A549 (cell line): ENCODE measurements at regions not wholly inside any gene's neighbourhood (a gene's known extent, or its start where the extent isn't known, plus 50 kb on each side); places are given as distances from the start of the nearest gene placed in this dataset.
"Not testable (repeated sequence)": the region's sequence is repeated elsewhere in the genome, so short reads cannot be mapped to it uniquely, and the experiment has no call there.

ENCODE experiments used
- ATAC-seq, 2 experiments: fragments of 200-7000 bp in 1 of 2; fragments of >200 bp in 1 of 2; cut with Nextera tagmentation in 1 of 2; cut with Tn5 transposase in 1 of 2; 3 replicates each; pipeline versions ENCODE4 v1.8.0 to v1.9.1; 2018 to 2020; ENCODE audit warnings: mild to moderate bottlenecking in 1 of 2, moderate library complexity in 1 of 2
- CTCF ChIA-PET: fragments of 300-600 bp; sonication (Branson Sonifier 250); formaldehyde crosslinking; extraction: SDS; loops from one replicate; lab custom pipeline; 2021; ENCODE audit warnings: antibody characterized with exemption, inconsistent platforms; lab: Yijun Ruan, JAX
- POLR2A ChIA-PET: fragments of 350-600 bp; formaldehyde crosslinking; extraction: SDS; loops from one replicate; lab custom pipeline; 2021; ENCODE audit warnings: antibody characterized with exemption, inconsistent platforms; lab: Yijun Ruan, JAX
- DNase-seq, 2 experiments: peaks; one replicate each; pipeline versions ENCODE4 v3.0.0 to v3.0.0-alpha.2; 2011 to 2016; ENCODE audit warnings: low read depth in 1 of 2, low spot score in 1 of 2
- FAIRE-seq: peaks from 2 replicates; lab custom pipeline; 2011; peaks lifted over from hg19 to GRCh38; lab: Jason Lieb, UNC
- H3K27ac ChIP-seq, 2 experiments: fragments of >200 bp; sonication (Bioruptor Twin); formaldehyde crosslinking; 3 replicates each; pipeline ENCODE4 v1.5.1; 2016 to 2017
- H3K4me1 ChIP-seq: fragments of >200 bp; sonication (Bioruptor Twin); formaldehyde crosslinking; 3 replicates; pipeline ENCODE4 v1.6.1; 2016
- H3K4me2 ChIP-seq: fragments of >200 bp; sonication (Bioruptor Twin); formaldehyde crosslinking; 3 replicates; pipeline ENCODE4 v1.6.1; 2016
- H3K4me3 ChIP-seq: fragments of >200 bp; sonication (Bioruptor Twin); formaldehyde crosslinking; 3 replicates; pipeline ENCODE4 v1.5.1; 2016
- H3K9me3 ChIP-seq: fragments of >200 bp; sonication (Bioruptor Twin); formaldehyde crosslinking; 3 replicates; pipeline ENCODE4 v1.6.1; 2016
- CBX2 ChIP-seq: fragments of 200-600 bp; sonication (generic); IDR thresholded peaks from 2 replicates; pipeline ENCODE4 v1.6.1; 2016; ENCODE audit warnings: low read depth, mild to moderate bottlenecking, borderline replicate concordance
- CBX8 ChIP-seq: fragments of 200-600 bp; sonication (generic); IDR thresholded peaks from 2 replicates; pipeline ENCODE4 v1.6.1; 2016
- CEBPB ChIP-seq, 2 experiments: fragments of >200 bp in 1 of 2; sonication (Bioruptor Twin) in 1 of 2; formaldehyde crosslinking in 1 of 2; IDR thresholded peaks; 2 replicates each; pipeline ENCODE4 v1.6.1; 2012 to 2016
- CHD4 ChIP-seq: fragments of 200-600 bp; sonication (generic); IDR thresholded peaks from 2 replicates; pipeline ENCODE4 v1.6.1; 2016; ENCODE audit warnings: antibody characterized with exemption, mild to moderate bottlenecking, borderline replicate concordance
- EHF ChIP-seq: fragments of 250-450 bp; sonication (Bioruptor Pico); IDR thresholded peaks from 2 replicates; pipeline ENCODE4 v1.5.0; 2020; ENCODE audit warnings: mild to moderate bottlenecking
- EHMT2 ChIP-seq: fragments of 200-600 bp; sonication (generic); IDR thresholded peaks from 2 replicates; pipeline ENCODE4 v1.6.1; 2016; ENCODE audit warnings: antibody characterized with exemption, low read depth, mild to moderate bottlenecking, moderate library complexity
- HOXA7 ChIP-seq: fragments of 250-450 bp; sonication (Bioruptor Pico); IDR thresholded peaks from 2 replicates; pipeline ENCODE4 v1.5.0; 2020; ENCODE audit warnings: mild to moderate bottlenecking, moderate library complexity
- HOXB5 ChIP-seq: fragments of 250-450 bp; sonication (Bioruptor Pico); IDR thresholded peaks from 2 replicates; pipeline ENCODE4 v1.5.0; 2020; ENCODE audit warnings: mild to moderate bottlenecking, moderate library complexity
- JUN ChIP-seq, 2 experiments: fragments of >200 bp; sonication (Bioruptor Twin); formaldehyde crosslinking; IDR thresholded peaks; 2 replicates in 1 of 2; 3 replicates in 1 of 2; pipeline ENCODE4 v1.6.1; 2016 to 2017
- KDM5A ChIP-seq: fragments of 200-600 bp; sonication (generic); IDR thresholded peaks from 2 replicates; pipeline ENCODE4 v1.6.1; 2016; ENCODE audit warnings: antibody characterized with exemption, mild to moderate bottlenecking
- MAFK ChIP-seq: fragments of 450-650 bp; IDR thresholded peaks from 2 replicates; pipeline ENCODE4 v1.6.1; 2014; ENCODE audit not compliant: partially characterized antibody
- MYC ChIP-seq: IDR thresholded peaks from 2 replicates; pipeline ENCODE4 v1.6.1; 2012; ENCODE audit warnings: mild to moderate bottlenecking, inconsistent platforms, low read length, improper control_type of control experiment, borderline replicate concordance
- NFE2L2 ChIP-seq: fragments of 150-350 bp; conservative IDR thresholded peaks from 2 replicates; pipeline ENCODE4 v1.6.1; 2014; ENCODE audit warnings: low read length
- RAD21 ChIP-seq, 2 experiments: fragments of >200 bp in 1 of 2; sonication (Bioruptor Twin) in 1 of 2; formaldehyde crosslinking in 1 of 2; IDR thresholded peaks in 1 of 2; conservative IDR thresholded peaks in 1 of 2; 2 replicates in 1 of 2; 3 replicates in 1 of 2; pipeline ENCODE4 v1.6.1; 2012 to 2018; ENCODE audit warnings: inconsistent platforms in 1 of 2
- RARB ChIP-seq: fragments of 250-450 bp; sonication (Bioruptor Pico); IDR thresholded peaks from 2 replicates; pipeline ENCODE4 v1.8.0; 2021; ENCODE audit warnings: mild to moderate bottlenecking, moderate library complexity
- TFCP2L1 ChIP-seq: fragments of 250-450 bp; sonication (Bioruptor Pico); IDR thresholded peaks from 2 replicates; pipeline ENCODE4 v1.5.0; 2021; ENCODE audit warnings: mild to moderate bottlenecking
- ZC3H11A ChIP-seq: fragments of 450-650 bp; IDR thresholded peaks from 2 replicates; pipeline ENCODE4 v1.6.1; 2014; ENCODE audit warnings: antibody characterized with exemption, mild to moderate bottlenecking
- ZSCAN20 ChIP-seq: fragments of 250-450 bp; sonication (Bioruptor Pico); IDR thresholded peaks from 2 replicates; pipeline ENCODE4 v1.8.0; 2022; ENCODE audit warnings: mild to moderate bottlenecking, moderate library complexity
- WGBS: methylation state at CpG from one replicate; pipeline ENCODE4 v1.1.6; 2017; ENCODE audit errors: missing lambda C conversion rate; 5-methylcytosine and 5-hydroxymethylcytosine counted together
- TF ChIP-seq, protein P1 (sequence below): fragments of 450-650 bp; IDR thresholded peaks from 2 replicates; pipeline ENCODE4 v1.6.1; 2014; ENCODE audit warnings: antibody characterized with exemption
- TF ChIP-seq, protein P2 (sequence below): fragments of 150-350 bp; IDR thresholded peaks from 2 replicates; pipeline ENCODE4 v1.6.1; 2014; ENCODE audit warnings: low read depth, mild to moderate bottlenecking, low read length
- TF ChIP-seq, protein P3 (sequence below): fragments of 200-600 bp; sonication (generic); IDR thresholded peaks from 2 replicates; pipeline ENCODE4 v1.6.1; 2016; ENCODE audit warnings: antibody characterized with exemption, mild to moderate bottlenecking, moderate library complexity
- TF ChIP-seq, protein P4 (sequence below): IDR thresholded peaks from 2 replicates; pipeline ENCODE4 v1.6.1; 2012
- TF ChIP-seq, protein P5 (sequence below): IDR thresholded peaks from 2 replicates; pipeline ENCODE4 v1.6.1; 2012; ENCODE audit warnings: low read depth, borderline replicate concordance

DNA sequence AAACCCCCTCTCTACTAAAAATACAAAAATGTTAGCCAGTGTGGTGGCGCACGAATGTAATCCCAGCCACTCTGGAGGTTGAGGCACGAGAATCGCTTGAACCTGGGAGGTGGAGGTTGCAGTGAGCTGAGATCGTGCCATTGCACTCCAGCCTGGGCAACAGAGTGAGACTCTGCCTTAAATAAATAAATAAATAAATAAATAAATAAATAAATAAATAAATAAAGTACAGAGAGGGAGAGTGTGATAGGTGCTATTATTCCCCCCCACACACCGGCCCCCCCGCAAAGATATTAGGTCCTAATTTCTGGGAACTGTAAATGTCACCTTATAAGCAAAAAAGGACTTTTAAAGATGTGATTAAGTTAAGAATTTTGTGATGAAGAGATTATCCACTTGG, 291.0 kb downstream of the CCER1 start:
- DNase-seq, FAIRE-seq, CTCF ChIA-PET, POLR2A ChIA-PET, ATAC-seq, H3K27ac ChIP-seq, H3K4me3 ChIP-seq, H3K9me3 ChIP-seq, H3K4me2 ChIP-seq, H3K4me1 ChIP-seq: not testable (repeated sequence)
- 58% methylated on average over 7 of the region's 7 CpGs for WGBS
- peak; percentile 80 for TF ChIP-seq ZC3H11A

DNA sequence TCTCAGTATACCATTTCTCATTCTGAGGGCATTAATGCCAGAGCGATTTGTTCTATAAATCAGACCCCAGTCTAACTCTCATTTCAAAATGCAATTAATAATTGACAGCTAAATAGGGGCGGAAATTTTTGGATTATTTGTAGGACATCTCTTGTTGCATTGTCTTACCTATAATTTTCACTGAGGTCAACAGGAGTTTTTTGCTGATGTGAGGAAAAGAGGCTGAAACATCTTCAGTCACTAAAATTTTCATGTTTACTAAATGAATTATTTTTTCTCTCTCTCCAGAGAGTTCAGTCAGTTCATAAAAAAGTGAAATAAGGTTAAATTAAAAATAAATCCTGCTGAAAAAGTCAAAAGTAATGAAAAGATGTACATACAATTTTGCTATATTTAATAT, 295.9 kb downstream of the CCER1 start:
- no peaks in the 10 kb centered on the region for H3K9me3 ChIP-seq
- WGBS = 49% methylated on average over 2 of the region's 2 CpGs
- ChIA-PET POLR2A (no interaction called here), CTCF (no interaction called here)
- TF ChIP-seq MAFK (peak; percentile 37), TFCP2L1 (CRISPR knock-in tag) (no peak)
- TF ChIP-seq, all 56 proteins: peak for 1
- DNase-seq (no peak), ATAC-seq (no peak), FAIRE-seq (no peak)
- Histone ChIP-seq H3K4me1 (no peaks in the 10 kb centered on the region), H3K27ac (no peak overlapping the region), H3K4me2 (no peak overlapping the region), H3K4me3 (no peak overlapping the region)

DNA sequence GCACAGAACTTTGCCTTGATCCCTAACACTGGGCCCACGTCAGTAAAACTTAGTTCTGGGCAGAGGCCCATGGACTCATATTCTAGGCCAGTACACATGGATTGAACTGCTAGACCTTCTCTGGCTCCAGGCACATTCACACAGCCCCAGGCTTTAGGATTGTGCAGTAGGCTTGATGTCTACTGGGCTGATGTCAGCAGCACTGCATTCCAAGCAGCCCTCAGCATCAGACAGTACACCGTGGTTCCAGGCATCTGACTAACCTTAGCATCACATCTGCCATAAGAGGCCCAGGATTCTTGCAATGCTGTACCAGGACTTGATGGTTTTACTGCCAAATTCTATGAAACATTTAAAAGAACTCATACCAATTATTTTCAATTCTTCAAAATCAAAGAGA, 301.9 kb downstream of the CCER1 start:
- no peak for DNase-seq
- no peak for ATAC-seq
- H3K9me3 ChIP-seq = no peaks in the 10 kb centered on the region
- WGBS = 28% methylated on average over 2 of the region's 2 CpGs
- no peak for FAIRE-seq
- no peaks in the 10 kb centered on the region for H3K4me1 ChIP-seq
- CTCF ChIA-PET = no interaction called here
- H3K27ac ChIP-seq = no peak overlapping the region
- no peak overlapping the region for H3K4me2 ChIP-seq
- TF ChIP-seq RAD21 (conservative IDR thresholded peaks at IDR 0.05 in 1 of 2, IDR thresholded peaks at IDR 0.05 in 1 of 2) (no peak), CEBPB (IDR thresholded peaks at IDR 0.05) (no peak), HOXA7 (CRISPR knock-in tag) (no peak), RARB (CRISPR knock-in tag) (no peak), EHF (CRISPR knock-in tag) (no peak), NFE2L2 (no peak)
- TF ChIP-seq, protein P1, sequence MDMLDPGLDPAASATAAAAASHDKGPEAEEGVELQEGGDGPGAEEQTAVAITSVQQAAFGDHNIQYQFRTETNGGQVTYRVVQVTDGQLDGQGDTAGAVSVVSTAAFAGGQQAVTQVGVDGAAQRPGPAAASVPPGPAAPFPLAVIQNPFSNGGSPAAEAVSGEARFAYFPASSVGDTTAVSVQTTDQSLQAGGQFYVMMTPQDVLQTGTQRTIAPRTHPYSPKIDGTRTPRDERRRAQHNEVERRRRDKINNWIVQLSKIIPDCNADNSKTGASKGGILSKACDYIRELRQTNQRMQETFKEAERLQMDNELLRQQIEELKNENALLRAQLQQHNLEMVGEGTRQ = no peak
- TF ChIP-seq, protein P2, sequence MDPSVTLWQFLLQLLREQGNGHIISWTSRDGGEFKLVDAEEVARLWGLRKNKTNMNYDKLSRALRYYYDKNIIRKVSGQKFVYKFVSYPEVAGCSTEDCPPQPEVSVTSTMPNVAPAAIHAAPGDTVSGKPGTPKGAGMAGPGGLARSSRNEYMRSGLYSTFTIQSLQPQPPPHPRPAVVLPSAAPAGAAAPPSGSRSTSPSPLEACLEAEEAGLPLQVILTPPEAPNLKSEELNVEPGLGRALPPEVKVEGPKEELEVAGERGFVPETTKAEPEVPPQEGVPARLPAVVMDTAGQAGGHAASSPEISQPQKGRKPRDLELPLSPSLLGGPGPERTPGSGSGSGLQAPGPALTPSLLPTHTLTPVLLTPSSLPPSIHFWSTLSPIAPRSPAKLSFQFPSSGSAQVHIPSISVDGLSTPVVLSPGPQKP = no peak
- TF ChIP-seq, protein P3, sequence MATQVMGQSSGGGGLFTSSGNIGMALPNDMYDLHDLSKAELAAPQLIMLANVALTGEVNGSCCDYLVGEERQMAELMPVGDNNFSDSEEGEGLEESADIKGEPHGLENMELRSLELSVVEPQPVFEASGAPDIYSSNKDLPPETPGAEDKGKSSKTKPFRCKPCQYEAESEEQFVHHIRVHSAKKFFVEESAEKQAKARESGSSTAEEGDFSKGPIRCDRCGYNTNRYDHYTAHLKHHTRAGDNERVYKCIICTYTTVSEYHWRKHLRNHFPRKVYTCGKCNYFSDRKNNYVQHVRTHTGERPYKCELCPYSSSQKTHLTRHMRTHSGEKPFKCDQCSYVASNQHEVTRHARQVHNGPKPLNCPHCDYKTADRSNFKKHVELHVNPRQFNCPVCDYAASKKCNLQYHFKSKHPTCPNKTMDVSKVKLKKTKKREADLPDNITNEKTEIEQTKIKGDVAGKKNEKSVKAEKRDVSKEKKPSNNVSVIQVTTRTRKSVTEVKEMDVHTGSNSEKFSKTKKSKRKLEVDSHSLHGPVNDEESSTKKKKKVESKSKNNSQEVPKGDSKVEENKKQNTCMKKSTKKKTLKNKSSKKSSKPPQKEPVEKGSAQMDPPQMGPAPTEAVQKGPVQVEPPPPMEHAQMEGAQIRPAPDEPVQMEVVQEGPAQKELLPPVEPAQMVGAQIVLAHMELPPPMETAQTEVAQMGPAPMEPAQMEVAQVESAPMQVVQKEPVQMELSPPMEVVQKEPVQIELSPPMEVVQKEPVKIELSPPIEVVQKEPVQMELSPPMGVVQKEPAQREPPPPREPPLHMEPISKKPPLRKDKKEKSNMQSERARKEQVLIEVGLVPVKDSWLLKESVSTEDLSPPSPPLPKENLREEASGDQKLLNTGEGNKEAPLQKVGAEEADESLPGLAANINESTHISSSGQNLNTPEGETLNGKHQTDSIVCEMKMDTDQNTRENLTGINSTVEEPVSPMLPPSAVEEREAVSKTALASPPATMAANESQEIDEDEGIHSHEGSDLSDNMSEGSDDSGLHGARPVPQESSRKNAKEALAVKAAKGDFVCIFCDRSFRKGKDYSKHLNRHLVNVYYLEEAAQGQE = no peak
- TF ChIP-seq, all 56 proteins: peak for 0
- POLR2A ChIA-PET = no interaction called here
- H3K4me3 ChIP-seq = no peak overlapping the region

DNA sequence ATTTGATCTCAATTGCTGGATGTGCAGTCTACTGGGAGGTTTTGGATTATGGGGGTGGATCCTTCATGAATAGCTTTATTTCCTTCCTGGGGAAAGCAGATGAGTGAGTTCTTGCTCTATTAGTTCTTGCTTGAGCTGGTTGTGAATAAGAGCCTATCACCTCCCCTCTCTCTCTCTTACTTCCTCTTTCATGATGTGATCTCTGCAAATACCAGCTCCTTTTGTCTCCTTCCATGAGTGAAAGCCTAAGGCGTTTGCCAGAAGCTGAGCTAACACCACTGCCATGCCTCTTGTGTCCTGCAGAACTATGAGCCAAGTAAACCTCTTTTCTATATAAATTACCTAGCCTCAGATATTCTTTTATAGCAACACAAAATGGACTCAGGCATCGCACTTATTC, 302.7 kb downstream of the CCER1 start:
- ChIA-PET POLR2A (no interaction called here), CTCF (interaction anchor here (0.5 kb wide), 1 partner anchor 1809 kb away, joined by 3 read pairs; no protein-coding TSS in a partner anchor)
- DNase-seq (no peak), FAIRE-seq (no peak), ATAC-seq (no peak)
- no peak overlapping the region for H3K27ac ChIP-seq
- 0 out of 3 replicates have a peak, but pooled peaks cover 3% of the 10 kb centered on the region for H3K9me3 ChIP-seq
- 36% methylated on average over 2 of the region's 2 CpGs for WGBS
- no peak overlapping the region for H3K4me2 ChIP-seq
- H3K4me3 ChIP-seq = no peak overlapping the region
- H3K4me1 ChIP-seq = no peaks in the 10 kb centered on the region
- TF ChIP-seq CBX2 (no peak), HOXB5 (no peak), KDM5A (no peak), CHD4 (no peak), JUN (IDR thresholded peaks at IDR 0.05) (no peak), CBX8 (no peak), ZSCAN20 (CRISPR knock-in tag) (no peak), MYC (no peak), EHMT2 (no peak)
- TF ChIP-seq, protein P4, sequence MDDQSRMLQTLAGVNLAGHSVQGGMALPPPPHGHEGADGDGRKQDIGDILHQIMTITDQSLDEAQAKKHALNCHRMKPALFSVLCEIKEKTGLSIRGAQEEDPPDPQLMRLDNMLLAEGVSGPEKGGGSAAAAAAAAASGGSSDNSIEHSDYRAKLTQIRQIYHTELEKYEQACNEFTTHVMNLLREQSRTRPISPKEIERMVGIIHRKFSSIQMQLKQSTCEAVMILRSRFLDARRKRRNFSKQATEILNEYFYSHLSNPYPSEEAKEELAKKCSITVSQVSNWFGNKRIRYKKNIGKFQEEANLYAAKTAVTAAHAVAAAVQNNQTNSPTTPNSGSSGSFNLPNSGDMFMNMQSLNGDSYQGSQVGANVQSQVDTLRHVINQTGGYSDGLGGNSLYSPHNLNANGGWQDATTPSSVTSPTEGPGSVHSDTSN = no peak
- TF ChIP-seq, protein P2 = no peak
- TF ChIP-seq, protein P5, sequence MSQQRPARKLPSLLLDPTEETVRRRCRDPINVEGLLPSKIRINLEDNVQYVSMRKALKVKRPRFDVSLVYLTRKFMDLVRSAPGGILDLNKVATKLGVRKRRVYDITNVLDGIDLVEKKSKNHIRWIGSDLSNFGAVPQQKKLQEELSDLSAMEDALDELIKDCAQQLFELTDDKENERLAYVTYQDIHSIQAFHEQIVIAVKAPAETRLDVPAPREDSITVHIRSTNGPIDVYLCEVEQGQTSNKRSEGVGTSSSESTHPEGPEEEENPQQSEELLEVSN = no peak
